C4-2B (cell line): ENCODE measurements at regions not wholly inside any gene's neighbourhood (a gene's known extent, or its start where the extent isn't known, plus 50 kb on each side); places are given as distances from the start of the nearest gene placed in this dataset.

Experiments
- ZFX ChIP-seq: fragments of 450-650 bp; IDR thresholded peaks from 2 replicates; pipeline ENCODE4 v1.6.1; 2017
- TF ChIP-seq, protein P1 (sequence below): fragments of 450-650 bp; conservative IDR thresholded peaks from 2 replicates; pipeline ENCODE4 v1.5.1; 2017; ENCODE audit warnings: mild to moderate bottlenecking

DNA sequence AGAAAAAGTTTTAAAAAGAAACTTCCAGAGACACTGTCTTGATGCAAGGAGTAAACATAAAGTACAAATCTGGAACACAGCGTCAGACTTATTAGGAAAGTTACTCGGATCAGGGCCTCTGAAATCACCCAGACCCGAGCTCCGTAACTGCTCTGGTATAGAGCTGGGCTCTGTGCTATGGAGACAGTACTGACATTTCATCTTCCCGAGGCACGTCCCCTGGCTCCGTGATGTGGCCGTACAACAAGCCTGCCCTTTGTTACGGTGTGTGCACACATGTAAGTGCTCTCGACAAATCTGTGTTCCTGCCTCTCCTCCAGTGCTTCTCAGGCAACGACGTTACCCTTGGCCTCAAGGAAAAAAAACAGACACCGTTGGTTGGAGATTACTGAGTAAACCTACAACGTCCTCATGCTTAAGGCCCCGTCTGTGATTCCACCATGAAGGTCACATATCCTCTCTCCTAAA is 107.0 kb upstream of the IRF2BP2 start:
- TF ChIP-seq, protein P1, sequence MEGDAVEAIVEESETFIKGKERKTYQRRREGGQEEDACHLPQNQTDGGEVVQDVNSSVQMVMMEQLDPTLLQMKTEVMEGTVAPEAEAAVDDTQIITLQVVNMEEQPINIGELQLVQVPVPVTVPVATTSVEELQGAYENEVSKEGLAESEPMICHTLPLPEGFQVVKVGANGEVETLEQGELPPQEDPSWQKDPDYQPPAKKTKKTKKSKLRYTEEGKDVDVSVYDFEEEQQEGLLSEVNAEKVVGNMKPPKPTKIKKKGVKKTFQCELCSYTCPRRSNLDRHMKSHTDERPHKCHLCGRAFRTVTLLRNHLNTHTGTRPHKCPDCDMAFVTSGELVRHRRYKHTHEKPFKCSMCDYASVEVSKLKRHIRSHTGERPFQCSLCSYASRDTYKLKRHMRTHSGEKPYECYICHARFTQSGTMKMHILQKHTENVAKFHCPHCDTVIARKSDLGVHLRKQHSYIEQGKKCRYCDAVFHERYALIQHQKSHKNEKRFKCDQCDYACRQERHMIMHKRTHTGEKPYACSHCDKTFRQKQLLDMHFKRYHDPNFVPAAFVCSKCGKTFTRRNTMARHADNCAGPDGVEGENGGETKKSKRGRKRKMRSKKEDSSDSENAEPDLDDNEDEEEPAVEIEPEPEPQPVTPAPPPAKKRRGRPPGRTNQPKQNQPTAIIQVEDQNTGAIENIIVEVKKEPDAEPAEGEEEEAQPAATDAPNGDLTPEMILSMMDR: no peak
- TF ChIP-seq ZFX: no peak
